ENCODE measurements at regions not wholly inside any gene's neighbourhood (a gene's known extent, or its start where the extent isn't known, plus 50 kb on each side); places are given as distances from the start of the nearest gene placed in this dataset.

- DNase-seq (ENCODE audit: low spot score in 2 of 2) = no peak
- WGBS = 93% methylated on average over 4 of the region's 4 CpGs
Measured at GRCh38 chr2:186991766-186992417, 142.9 kb upstream of the ZSWIM2 start.

GRCh38 chr2:186984966-186985365 lies 136.0 kb upstream of the ZSWIM2 start:
- H3K4me3 ChIP-seq = no peak overlapping the region
- H3K9me3 ChIP-seq = peaks cover 10% of the 10 kb centered on the region
- no peak for DNase-seq (ENCODE audit: low spot score in 2 of 2)
- 76% methylated on average over 2 of the region's 2 CpGs for WGBS
- TF ChIP-seq EP300 (IDR thresholded peaks at IDR 0.05) (no peak), POLR2A (IDR thresholded peaks at IDR 0.05) (no peak), CTCF (IDR thresholded peaks at IDR 0.05) (no peak), POLR2AphosphoS5 (IDR thresholded peaks at IDR 0.05) (no peak)
- H3K4me1 ChIP-seq = no peaks in the 10 kb centered on the region
- no peak overlapping the region for H3K27ac ChIP-seq
- no peaks in the 10 kb centered on the region for H3K27me3 ChIP-seq
- H3K36me3 ChIP-seq = no peaks in the 10 kb centered on the region

More at GRCh38 chr2:186991766-186992417, 142.9 kb upstream of the ZSWIM2 start:
- no peaks in the 10 kb centered on the region for H3K27me3 ChIP-seq
- H3K4me3 ChIP-seq = no peak overlapping the region
- no peaks in the 10 kb centered on the region for H3K36me3 ChIP-seq
- TF ChIP-seq POLR2A (IDR thresholded peaks at IDR 0.05) (no peak), POLR2AphosphoS5 (IDR thresholded peaks at IDR 0.05) (no peak), CTCF (IDR thresholded peaks at IDR 0.05) (no peak), EP300 (IDR thresholded peaks at IDR 0.05) (no peak)
- H3K9me3 ChIP-seq = peaks cover 5% of the 10 kb centered on the region
- no peak overlapping the region for H3K27ac ChIP-seq
- no peaks in the 10 kb centered on the region for H3K4me1 ChIP-seq

- Histone ChIP-seq H3K4me1 (no peaks in the 10 kb centered on the region), H3K27me3 (no peaks in the 10 kb centered on the region), H3K36me3 (no peaks in the 10 kb centered on the region), H3K9me3 (peaks cover 5% of the 10 kb centered on the region), H3K4me3 (no peak overlapping the region), H3K27ac (no peak overlapping the region)
- TF ChIP-seq EP300 (IDR thresholded peaks at IDR 0.05) = no peak
- TF ChIP-seq POLR2AphosphoS5 (IDR thresholded peaks at IDR 0.05) = no peak
- TF ChIP-seq POLR2A (IDR thresholded peaks at IDR 0.05) = no peak
- no peak for TF ChIP-seq CTCF (IDR thresholded peaks at IDR 0.05)
- 87% methylated on average over 3 of the region's 3 CpGs for WGBS
- no peak for DNase-seq (ENCODE audit: low spot score in 2 of 2)
Measured at GRCh38 chr2:186984481-186984880, 135.5 kb upstream of the ZSWIM2 start.

- Histone ChIP-seq H3K4me1 (no peaks in the 10 kb centered on the region), H3K27ac (no peak overlapping the region), H3K4me3 (no peak overlapping the region), H3K36me3 (no peaks in the 10 kb centered on the region), H3K27me3 (no peaks in the 10 kb centered on the region), H3K9me3 (peaks cover under 1% of the 10 kb centered on the region)
- WGBS = 87% methylated on average over 11 of the region's 11 CpGs
- DNase-seq (ENCODE audit: low spot score in 2 of 2) = no peak
- TF ChIP-seq POLR2AphosphoS5 (IDR thresholded peaks at IDR 0.05) (no peak), POLR2A (IDR thresholded peaks at IDR 0.05) (no peak), EP300 (IDR thresholded peaks at IDR 0.05) (no peak), CTCF (IDR thresholded peaks at IDR 0.05) (no peak)
Measured at GRCh38 chr2:186980787-186981550, 132.0 kb upstream of the ZSWIM2 start.

GRCh38 chr2:186980117-186980442 lies 131.1 kb upstream of the ZSWIM2 start:
- Histone ChIP-seq H3K4me1 (no peaks in the 10 kb centered on the region), H3K36me3 (no peaks in the 10 kb centered on the region), H3K27me3 (no peaks in the 10 kb centered on the region), H3K4me3 (no peak overlapping the region), H3K9me3 (no peaks in the 10 kb centered on the region), H3K27ac (no peak overlapping the region)
- no peak for DNase-seq (ENCODE audit: low spot score in 2 of 2)
- TF ChIP-seq POLR2AphosphoS5 (IDR thresholded peaks at IDR 0.05) (no peak), CTCF (IDR thresholded peaks at IDR 0.05) (no peak)
- 94% methylated on average over 2 of the region's 2 CpGs for WGBS

Data from suprapubic skin (tissue), 4 donors.